GM12878 (cell line): ENCODE measurements at regions not wholly inside any gene's neighbourhood (a gene's known extent, or its start where the extent isn't known, plus 50 kb on each side); places are given as distances from the start of the nearest gene placed in this dataset.
"Not testable (repeated sequence)": the region's sequence is repeated elsewhere in the genome, so short reads cannot be mapped to it uniquely, and the experiment has no call there.

Experiments
- ATAC-seq: fragments of 200-7000 bp; cut with Tn5 transposase; 3 replicates; pipeline ENCODE4 v1.9.1; 2020; ENCODE audit warnings: mild to moderate bottlenecking, moderate library complexity
- BruUV-seq: library from RNA; stranded (reverse); fragments of 400-500 nt; replicated peaks from 2 replicates; lab custom pipeline; 2021; lab: Mats Ljungman, UMichigan
- CTCF ChIA-PET: fragments of 300-600 bp; sonication (Branson Sonifier 250); formaldehyde crosslinking; extraction: SDS; loops from one replicate; lab custom pipeline; 2021; ENCODE audit warnings: inconsistent platforms; lab: Yijun Ruan, JAX
- POLR2A ChIA-PET: fragments of 350-600 bp; formaldehyde crosslinking; extraction: SDS; loops from one replicate; lab custom pipeline; 2021; ENCODE audit warnings: inconsistent platforms; lab: Charles Lee
- RAD21 ChIA-PET: fragments of 300-600 bp; sonication (Branson Sonifier 250); formaldehyde crosslinking; loops from one replicate; lab custom pipeline; 2023; ENCODE audit warnings: antibody characterized with exemption; ENCODE audit not compliant: unreplicated experiment; lab: Charles Lee
- SMC1A ChIA-PET: fragments of 300-600 bp; sonication (Branson Sonifier 250); formaldehyde crosslinking; loops from one replicate; lab custom pipeline; 2023; ENCODE audit not compliant: unreplicated experiment, uncharacterized antibody; lab: Charles Lee
- DNase-seq: peaks from one replicate; pipeline ENCODE4 v3.0.0-alpha.2; 2011; ENCODE audit warnings: low read depth, low spot score
- FAIRE-seq: peaks from 3 replicates; lab custom pipeline; 2011; peaks lifted over from hg19 to GRCh38; lab: Jason Lieb, UNC
- H2AFZ ChIP-seq: 2 replicates; pipeline ENCODE4 v1.6.0; 2011; ENCODE audit warnings: low read depth, low read length, control low read depth; ENCODE audit not compliant: control insufficient read depth
- H3K27ac ChIP-seq: 2 replicates; pipeline ENCODE4 v1.5.1; 2011; ENCODE audit warnings: control low read depth; ENCODE audit not compliant: control insufficient read depth, insufficient read depth
- H3K27me3 ChIP-seq, 2 experiments: replicated peaks in 1 of 2; 2 replicates each; pipeline versions ENCODE4 v1.6.0 to v1.6.1; 2011; ENCODE audit warnings: low read length in 1 of 2; ENCODE audit not compliant: control insufficient read depth in 2 of 2, insufficient read depth in 2 of 2
- H3K36me3 ChIP-seq, 2 experiments: 2 replicates each; pipeline ENCODE4 v1.5.1; 2011; ENCODE audit warnings: low read length in 1 of 2; ENCODE audit not compliant: control insufficient read depth in 2 of 2, insufficient read depth in 2 of 2
- H3K4me1 ChIP-seq: 2 replicates; pipeline ENCODE4 v1.6.1; 2011; ENCODE audit warnings: mild to moderate bottlenecking, low read length, moderate library complexity, mixed read lengths; ENCODE audit not compliant: control insufficient read depth, insufficient read depth
- H3K4me2 ChIP-seq: 2 replicates; pipeline ENCODE4 v1.6.0; 2011; ENCODE audit warnings: control low read depth; ENCODE audit not compliant: control insufficient read depth, insufficient read depth
- H3K4me3 ChIP-seq: fragments of 200-600 bp; sonication (generic); 2 replicates; pipeline ENCODE4 v1.5.1; 2016
- H3K79me2 ChIP-seq: 2 replicates; pipeline ENCODE4 v1.6.0; 2011; ENCODE audit warnings: low read length; ENCODE audit not compliant: control insufficient read depth, insufficient read depth
- H3K9ac ChIP-seq: 2 replicates; pipeline ENCODE4 v1.8.0; 2011; ENCODE audit warnings: low read length, control low read depth, mixed read lengths; ENCODE audit not compliant: control insufficient read depth, insufficient read depth
- H3K9me3 ChIP-seq: replicated peaks from 3 replicates; pipeline ENCODE4 v1.5.1; 2011; ENCODE audit warnings: mild to moderate bottlenecking, low read length; ENCODE audit not compliant: control insufficient read depth, insufficient read depth
- H4K20me1 ChIP-seq: 2 replicates; pipeline ENCODE4 v1.6.0; 2011; ENCODE audit not compliant: control insufficient read depth, insufficient read depth
- FOS ChIP-seq: IDR thresholded peaks from 3 replicates; pipeline ENCODE4 v1.6.1; 2011; ENCODE audit warnings: borderline replicate concordance; ENCODE audit not compliant: insufficient read length; ENCODE audit errors: extremely low read depth
- MTA3 ChIP-seq: IDR thresholded peaks from 2 replicates; pipeline ENCODE4 v1.6.1; 2012; ENCODE audit warnings: low read length, inconsistent platforms, borderline replicate concordance
- RAD21 ChIP-seq: IDR thresholded peaks from 2 replicates; pipeline ENCODE4 v1.6.1; 2011; ENCODE audit warnings: mild to moderate bottlenecking, low read depth, low read length, moderate library complexity; ENCODE audit not compliant: insufficient read depth
- SP1 ChIP-seq: IDR thresholded peaks from one replicate; pipeline ENCODE4 v1.6.1; 2011; ENCODE audit warnings: low read depth, low read length
- TCF12 ChIP-seq: IDR thresholded peaks from 2 replicates; pipeline ENCODE4 v1.6.1; 2011; ENCODE audit warnings: low read depth, mild to moderate bottlenecking, low read length
- WGBS: methylation state at CpG from one replicate; pipeline ENCODE4 v1.1.6; 2016; ENCODE audit warnings: low lambda C conversion rate; ENCODE audit not compliant: insufficient replicate concordance, insufficient coverage; ENCODE audit errors: missing lambda C conversion rate; 5-methylcytosine and 5-hydroxymethylcytosine counted together
- in situ Hi-C: fragments of 300-500 bp; cut with MboI; formaldehyde crosslinking; loops from 9 replicates; pipeline ENCODE4 v1.14.3; 2018; ENCODE audit warnings: mixed read lengths
- intact Hi-C: fragments of 100-400 bp; cut with micrococcal nuclease; formaldehyde crosslinking; loops from one replicate; pipeline ENCODE4 v1.14.2; 2022; ENCODE audit not compliant: unreplicated experiment
- TF ChIP-seq, protein P1 (sequence below): fragments of 450-650 bp; IDR thresholded peaks from 2 replicates; pipeline ENCODE4 v1.6.1; 2016; ENCODE audit warnings: mild to moderate bottlenecking, moderate library complexity, borderline replicate concordance
- TF ChIP-seq, protein P2 (sequence below): IDR thresholded peaks from 2 replicates; pipeline ENCODE4 v1.6.1; 2011; ENCODE audit warnings: low read depth, low read length, improper control_type of control experiment, borderline replicate concordance
- TF ChIP-seq, protein P3 (sequence below), 3 experiments: IDR thresholded peaks in 2 of 3; conservative IDR thresholded peaks in 1 of 3; 2 replicates each; pipeline ENCODE4 v1.5.1; 2011; ENCODE audit warnings: low read depth in 3 of 3, low read length in 3 of 3, mild to moderate bottlenecking in 3 of 3, control low read depth in 2 of 3, moderate library complexity in 2 of 3, inconsistent platforms in 1 of 3, mixed read lengths in 1 of 3; ENCODE audit not compliant: control insufficient read depth in 2 of 3, insufficient read depth in 1 of 3; ENCODE audit errors: extremely low read depth in 1 of 3

DNA sequence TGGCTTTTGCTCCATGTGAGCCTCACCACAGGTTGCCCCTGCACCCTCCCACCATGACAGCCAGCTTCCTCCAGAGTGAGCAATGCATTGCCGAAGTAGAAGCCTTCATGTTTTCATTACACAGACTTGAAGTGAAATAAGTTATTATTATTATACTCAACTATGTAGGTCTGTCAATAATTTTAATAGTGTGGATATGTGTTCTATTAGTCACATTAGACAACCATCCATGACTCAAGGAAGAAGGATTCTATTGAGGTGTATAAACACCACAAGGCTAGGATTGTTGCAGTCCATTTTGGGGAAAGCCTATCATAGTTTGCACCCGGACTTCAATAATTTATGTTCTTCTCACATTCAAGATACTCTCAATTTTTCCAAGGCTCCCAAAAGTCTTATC is 369.5 kb downstream of the TAF11L14 start (continued):
- TF ChIP-seq, protein P1, sequence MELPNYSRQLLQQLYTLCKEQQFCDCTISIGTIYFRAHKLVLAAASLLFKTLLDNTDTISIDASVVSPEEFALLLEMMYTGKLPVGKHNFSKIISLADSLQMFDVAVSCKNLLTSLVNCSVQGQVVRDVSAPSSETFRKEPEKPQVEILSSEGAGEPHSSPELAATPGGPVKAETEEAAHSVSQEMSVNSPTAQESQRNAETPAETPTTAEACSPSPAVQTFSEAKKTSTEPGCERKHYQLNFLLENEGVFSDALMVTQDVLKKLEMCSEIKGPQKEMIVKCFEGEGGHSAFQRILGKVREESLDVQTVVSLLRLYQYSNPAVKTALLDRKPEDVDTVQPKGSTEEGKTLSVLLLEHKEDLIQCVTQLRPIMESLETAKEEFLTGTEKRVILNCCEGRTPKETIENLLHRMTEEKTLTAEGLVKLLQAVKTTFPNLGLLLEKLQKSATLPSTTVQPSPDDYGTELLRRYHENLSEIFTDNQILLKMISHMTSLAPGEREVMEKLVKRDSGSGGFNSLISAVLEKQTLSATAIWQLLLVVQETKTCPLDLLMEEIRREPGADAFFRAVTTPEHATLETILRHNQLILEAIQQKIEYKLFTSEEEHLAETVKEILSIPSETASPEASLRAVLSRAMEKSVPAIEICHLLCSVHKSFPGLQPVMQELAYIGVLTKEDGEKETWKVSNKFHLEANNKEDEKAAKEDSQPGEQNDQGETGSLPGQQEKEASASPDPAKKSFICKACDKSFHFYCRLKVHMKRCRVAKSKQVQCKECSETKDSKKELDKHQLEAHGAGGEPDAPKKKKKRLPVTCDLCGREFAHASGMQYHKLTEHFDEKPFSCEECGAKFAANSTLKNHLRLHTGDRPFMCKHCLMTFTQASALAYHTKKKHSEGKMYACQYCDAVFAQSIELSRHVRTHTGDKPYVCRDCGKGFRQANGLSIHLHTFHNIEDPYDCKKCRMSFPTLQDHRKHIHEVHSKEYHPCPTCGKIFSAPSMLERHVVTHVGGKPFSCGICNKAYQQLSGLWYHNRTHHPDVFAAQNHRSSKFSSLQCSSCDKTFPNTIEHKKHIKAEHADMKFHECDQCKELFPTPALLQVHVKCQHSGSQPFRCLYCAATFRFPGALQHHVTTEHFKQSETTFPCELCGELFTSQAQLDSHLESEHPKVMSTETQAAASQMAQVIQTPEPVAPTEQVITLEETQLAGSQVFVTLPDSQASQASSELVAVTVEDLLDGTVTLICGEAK = no peak
- no peak for TF ChIP-seq FOS
- no peak for TF ChIP-seq TCF12
- no peak for TF ChIP-seq SP1
- no peak for TF ChIP-seq RAD21
- TF ChIP-seq, protein P2, sequence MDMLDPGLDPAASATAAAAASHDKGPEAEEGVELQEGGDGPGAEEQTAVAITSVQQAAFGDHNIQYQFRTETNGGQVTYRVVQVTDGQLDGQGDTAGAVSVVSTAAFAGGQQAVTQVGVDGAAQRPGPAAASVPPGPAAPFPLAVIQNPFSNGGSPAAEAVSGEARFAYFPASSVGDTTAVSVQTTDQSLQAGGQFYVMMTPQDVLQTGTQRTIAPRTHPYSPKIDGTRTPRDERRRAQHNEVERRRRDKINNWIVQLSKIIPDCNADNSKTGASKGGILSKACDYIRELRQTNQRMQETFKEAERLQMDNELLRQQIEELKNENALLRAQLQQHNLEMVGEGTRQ = no peak
- TF ChIP-seq, protein P3, sequence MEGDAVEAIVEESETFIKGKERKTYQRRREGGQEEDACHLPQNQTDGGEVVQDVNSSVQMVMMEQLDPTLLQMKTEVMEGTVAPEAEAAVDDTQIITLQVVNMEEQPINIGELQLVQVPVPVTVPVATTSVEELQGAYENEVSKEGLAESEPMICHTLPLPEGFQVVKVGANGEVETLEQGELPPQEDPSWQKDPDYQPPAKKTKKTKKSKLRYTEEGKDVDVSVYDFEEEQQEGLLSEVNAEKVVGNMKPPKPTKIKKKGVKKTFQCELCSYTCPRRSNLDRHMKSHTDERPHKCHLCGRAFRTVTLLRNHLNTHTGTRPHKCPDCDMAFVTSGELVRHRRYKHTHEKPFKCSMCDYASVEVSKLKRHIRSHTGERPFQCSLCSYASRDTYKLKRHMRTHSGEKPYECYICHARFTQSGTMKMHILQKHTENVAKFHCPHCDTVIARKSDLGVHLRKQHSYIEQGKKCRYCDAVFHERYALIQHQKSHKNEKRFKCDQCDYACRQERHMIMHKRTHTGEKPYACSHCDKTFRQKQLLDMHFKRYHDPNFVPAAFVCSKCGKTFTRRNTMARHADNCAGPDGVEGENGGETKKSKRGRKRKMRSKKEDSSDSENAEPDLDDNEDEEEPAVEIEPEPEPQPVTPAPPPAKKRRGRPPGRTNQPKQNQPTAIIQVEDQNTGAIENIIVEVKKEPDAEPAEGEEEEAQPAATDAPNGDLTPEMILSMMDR (IDR thresholded peaks at IDR 0.05 in 2 of 3, conservative IDR thresholded peaks at IDR 0.05 in 1 of 3; ENCODE audit: control insufficient read depth in 2 of 3, extremely low read depth in 1 of 3, insufficient read depth in 1 of 3, low read depth in 3 of 3, low read length in 3 of 3) = no peak
- no peak for TF ChIP-seq MTA3

DNA sequence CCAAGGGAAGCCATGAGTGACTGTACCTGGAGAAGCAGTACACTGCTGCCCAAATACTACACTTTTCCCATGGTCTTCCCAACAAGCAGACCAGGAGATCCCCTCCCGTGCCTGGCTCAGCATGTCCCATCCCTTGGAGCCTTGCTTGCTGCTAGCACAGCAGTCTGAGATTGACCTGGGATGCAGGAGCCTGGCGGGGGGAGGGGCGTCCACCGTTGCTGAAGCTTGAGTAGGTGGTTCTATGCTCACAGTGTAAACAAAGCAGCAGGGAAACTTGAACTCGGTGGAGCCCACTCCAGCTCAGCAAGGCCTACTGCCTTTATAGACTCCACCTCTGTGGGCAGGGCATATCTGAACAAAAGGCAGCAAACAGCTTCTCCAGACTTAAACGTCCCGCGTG is 372.0 kb downstream of the TAF11L14 start:
- H4K20me1 ChIP-seq = not testable (repeated sequence)

More for the DNA sequence above, 372.0 kb downstream of the TAF11L14 start:
- DNase-seq, BruUV-seq, ATAC-seq, H3K9ac ChIP-seq, FAIRE-seq, H3K36me3 ChIP-seq, H3K79me2 ChIP-seq, RAD21 ChIA-PET, H2AFZ ChIP-seq, H3K9me3 ChIP-seq, SMC1A ChIA-PET, CTCF ChIA-PET, in situ Hi-C loops, H3K4me1 ChIP-seq, H3K4me3 ChIP-seq, intact Hi-C loops, H3K27me3 ChIP-seq, POLR2A ChIA-PET, H3K4me2 ChIP-seq, H3K27ac ChIP-seq: not testable (repeated sequence)
- 43% methylated on average over 8 of the region's 8 CpGs for WGBS
